Vagina (tissue), 2 donors: ENCODE measurements at regions not wholly inside any gene's neighbourhood (a gene's known extent, or its start where the extent isn't known, plus 50 kb on each side); places are given as distances from the start of the nearest gene placed in this dataset.

Experiments
- DNase-seq, 2 donors: peaks; one replicate each; pipeline ENCODE4 v3.0.0-alpha.2; 2017; ENCODE audit errors: extremely low spot score in 2 of 2
- H3K27ac ChIP-seq: fragments of 200-600 bp; sonication (generic); one replicate; pipeline ENCODE4 v1.5.1; 2019
- H3K27me3 ChIP-seq: fragments of 200-600 bp; sonication (generic); one replicate; pipeline ENCODE4 v1.5.1; 2019
- H3K36me3 ChIP-seq, 2 donors: fragments of 200-600 bp; sonication (generic); one replicate each; pipeline ENCODE4 v1.5.1; 2017 to 2019
- H3K4me1 ChIP-seq: fragments of 200-600 bp; sonication (generic); one replicate; pipeline ENCODE4 v1.5.1; 2019
- H3K4me3 ChIP-seq, 2 donors: fragments of 200-600 bp; sonication (generic); 1 replicate in 1 of 2; 2 replicates in 1 of 2; pipeline ENCODE4 v1.5.1; 2016 to 2019
- H3K9me3 ChIP-seq: fragments of 200-600 bp; sonication (generic); one replicate; pipeline ENCODE4 v1.5.1; 2019
- POLR2A ChIP-seq, 2 donors: fragments of 450-650 bp; IDR thresholded peaks; one replicate each; pipeline ENCODE4 v1.6.1; 2017; ENCODE audit warnings: antibody characterized with exemption in 2 of 2, mild to moderate bottlenecking in 2 of 2, moderate library complexity in 2 of 2
- POLR2AphosphoS5 ChIP-seq, 2 donors: sonication (generic); formaldehyde crosslinking; IDR thresholded peaks; one replicate each; pipeline ENCODE4 v1.9.0; 2017; ENCODE audit warnings: antibody characterized with exemption in 2 of 2, mild to moderate bottlenecking in 2 of 2, low read depth in 1 of 2; ENCODE audit not compliant: insufficient read depth in 1 of 2
- intact Hi-C: fragments of 100-400 bp; cut with DNase I; formaldehyde crosslinking; loops from one replicate; pipeline ENCODE4 v1.15.1; 2023
- TF ChIP-seq, protein P1 (sequence below), 3 experiments: fragments of 450-650 bp in 2 of 3; fragments of 200-600 bp in 1 of 3; sonication (generic) in 1 of 3; IDR thresholded peaks; one replicate each; pipeline ENCODE4 v1.5.1; 2017 to 2019; ENCODE audit warnings: antibody characterized with exemption in 3 of 3, mild to moderate bottlenecking in 2 of 3, moderate library complexity in 2 of 3

DNA sequence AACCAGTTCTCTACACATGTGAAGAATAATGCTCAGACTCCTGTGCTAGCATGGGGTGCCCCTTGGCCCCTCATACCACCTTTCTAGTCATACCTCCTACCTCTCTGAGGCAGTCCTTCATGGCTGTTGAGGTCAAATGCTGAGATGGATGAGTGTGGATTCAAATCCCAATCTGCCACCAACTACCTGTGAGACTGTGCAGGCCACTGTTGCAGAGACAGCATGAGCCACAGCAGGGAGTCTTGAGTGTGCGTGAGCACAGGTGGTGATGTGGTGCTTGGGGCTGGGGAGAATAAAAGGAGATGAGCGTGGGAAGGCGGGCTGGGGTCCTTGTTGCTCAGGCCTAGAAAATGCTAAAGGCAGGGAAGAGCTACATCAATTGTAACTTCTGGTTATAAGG lies 218.0 kb upstream of the E2F8 start:
- DNase-seq: peak; percentile 80 to 91
- Histone ChIP-seq H3K27ac (no peak overlapping the region), H3K27me3 (no peaks in the 10 kb centered on the region), H3K4me3 (no peak overlapping the region), H3K9me3 (no peaks in the 10 kb centered on the region), H3K36me3 (no peaks in the 10 kb centered on the region), H3K4me1 (peaks cover 7% of the 10 kb centered on the region)
- TF ChIP-seq, protein P1, sequence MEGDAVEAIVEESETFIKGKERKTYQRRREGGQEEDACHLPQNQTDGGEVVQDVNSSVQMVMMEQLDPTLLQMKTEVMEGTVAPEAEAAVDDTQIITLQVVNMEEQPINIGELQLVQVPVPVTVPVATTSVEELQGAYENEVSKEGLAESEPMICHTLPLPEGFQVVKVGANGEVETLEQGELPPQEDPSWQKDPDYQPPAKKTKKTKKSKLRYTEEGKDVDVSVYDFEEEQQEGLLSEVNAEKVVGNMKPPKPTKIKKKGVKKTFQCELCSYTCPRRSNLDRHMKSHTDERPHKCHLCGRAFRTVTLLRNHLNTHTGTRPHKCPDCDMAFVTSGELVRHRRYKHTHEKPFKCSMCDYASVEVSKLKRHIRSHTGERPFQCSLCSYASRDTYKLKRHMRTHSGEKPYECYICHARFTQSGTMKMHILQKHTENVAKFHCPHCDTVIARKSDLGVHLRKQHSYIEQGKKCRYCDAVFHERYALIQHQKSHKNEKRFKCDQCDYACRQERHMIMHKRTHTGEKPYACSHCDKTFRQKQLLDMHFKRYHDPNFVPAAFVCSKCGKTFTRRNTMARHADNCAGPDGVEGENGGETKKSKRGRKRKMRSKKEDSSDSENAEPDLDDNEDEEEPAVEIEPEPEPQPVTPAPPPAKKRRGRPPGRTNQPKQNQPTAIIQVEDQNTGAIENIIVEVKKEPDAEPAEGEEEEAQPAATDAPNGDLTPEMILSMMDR (IDR thresholded peaks at IDR 0.05): no peak
- TF ChIP-seq POLR2A (IDR thresholded peaks at IDR 0.05): no peak
- no peak for TF ChIP-seq POLR2AphosphoS5 (IDR thresholded peaks at IDR 0.05; ENCODE audit: insufficient read depth in 1 of 2, low read depth in 1 of 2)
- intact Hi-C loops: no loop called here

DNA sequence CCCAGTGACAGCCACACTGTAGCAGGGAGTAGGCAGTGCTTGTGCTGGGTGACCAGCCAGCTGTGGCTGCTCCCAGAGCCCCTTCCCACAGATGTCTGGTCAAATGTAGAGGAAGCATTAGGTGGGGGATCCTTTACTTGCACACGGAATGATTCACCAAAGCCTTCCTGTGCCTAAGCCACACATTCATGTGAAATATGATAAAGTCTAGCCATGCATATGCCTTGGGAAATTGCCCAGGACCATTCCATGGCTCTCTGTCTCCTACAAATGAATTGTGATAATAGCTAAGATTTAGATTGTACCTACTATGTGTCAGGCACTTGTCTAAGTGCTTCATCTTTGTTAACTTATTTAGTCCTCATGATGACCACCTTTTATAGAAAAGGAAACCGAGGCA lies 217.5 kb upstream of the E2F8 start:
- Histone ChIP-seq H3K27ac (no peak overlapping the region), H3K4me3 (no peak overlapping the region), H3K36me3 (no peaks in the 10 kb centered on the region), H3K27me3 (no peaks in the 10 kb centered on the region), H3K9me3 (no peaks in the 10 kb centered on the region), H3K4me1 (peaks cover 7% of the 10 kb centered on the region)
- TF ChIP-seq POLR2A (IDR thresholded peaks at IDR 0.05) (no peak), POLR2AphosphoS5 (IDR thresholded peaks at IDR 0.05; ENCODE audit: insufficient read depth in 1 of 2, low read depth in 1 of 2) (no peak)
- TF ChIP-seq, protein P1 (IDR thresholded peaks at IDR 0.05): no peak
- intact Hi-C loops: no loop called here
- DNase-seq: no peak

DNA sequence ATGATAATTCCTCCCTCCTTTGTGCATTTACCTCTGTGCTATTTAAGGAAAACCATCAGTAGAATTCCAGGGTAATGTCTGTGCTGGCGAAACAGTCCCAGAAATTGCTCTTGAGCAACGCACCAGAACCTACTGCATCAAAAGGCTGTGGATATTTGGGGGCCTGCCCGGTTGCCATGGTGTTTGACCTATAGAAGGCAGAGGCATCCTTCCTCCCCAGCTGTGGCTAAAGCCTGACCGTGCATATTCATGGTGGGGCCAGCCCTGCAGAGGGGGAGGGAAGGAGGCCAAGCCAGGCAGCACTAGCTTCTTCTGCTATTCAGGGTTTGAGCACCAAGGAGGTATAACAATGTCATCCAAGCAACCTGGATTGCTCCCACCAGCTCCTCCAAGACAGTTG lies 215.0 kb upstream of the E2F8 start:
- TF ChIP-seq, protein P1 (IDR thresholded peaks at IDR 0.05): no peak
- no peak for TF ChIP-seq POLR2AphosphoS5 (IDR thresholded peaks at IDR 0.05; ENCODE audit: insufficient read depth in 1 of 2, low read depth in 1 of 2)
- TF ChIP-seq POLR2A (IDR thresholded peaks at IDR 0.05): no peak
- intact Hi-C loops: no loop called here
- H3K27me3 ChIP-seq: no peaks in the 10 kb centered on the region
- no peak overlapping the region for H3K27ac ChIP-seq
- H3K9me3 ChIP-seq: no peaks in the 10 kb centered on the region
- peak in 1 of 2 donors; percentile 88 for DNase-seq
- no peak overlapping the region for H3K4me3 ChIP-seq
- peaks cover under 1% of the 10 kb centered on the region for H3K4me1 ChIP-seq
- no peaks in the 10 kb centered on the region for H3K36me3 ChIP-seq

DNA sequence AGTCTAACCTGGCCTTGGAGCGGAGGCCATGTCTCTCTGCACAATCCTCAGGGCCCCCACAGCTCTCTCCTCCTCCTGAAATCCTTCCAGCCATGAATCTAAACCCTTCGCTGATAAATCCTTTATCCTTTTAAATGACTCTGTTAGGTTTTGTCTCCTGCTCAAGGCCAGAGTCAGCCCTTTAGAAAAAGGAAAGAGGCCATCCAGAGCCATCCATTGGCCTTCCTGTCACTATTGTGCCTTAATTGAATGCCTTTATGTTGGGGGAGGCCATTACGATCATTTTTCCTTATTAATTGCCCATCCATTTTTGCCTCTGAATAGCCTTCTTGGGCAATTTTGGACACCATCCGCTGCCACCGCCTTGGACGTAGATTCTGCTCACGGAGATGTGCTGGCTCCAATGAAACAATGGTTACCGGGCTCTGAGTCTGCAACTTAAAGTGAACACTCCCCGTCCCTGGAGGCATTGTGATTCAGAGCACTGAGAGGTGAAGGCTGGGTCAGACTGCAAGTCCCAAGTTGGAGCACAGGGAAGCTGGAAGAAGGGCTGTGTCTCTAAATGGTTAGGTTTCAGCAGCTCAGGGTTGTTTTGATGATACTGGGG lies 213.0 kb upstream of the E2F8 start:
- no peak overlapping the region for H3K4me3 ChIP-seq
- no peaks in the 10 kb centered on the region for H3K9me3 ChIP-seq
- H3K36me3 ChIP-seq: no peaks in the 10 kb centered on the region
- DNase-seq: peak in 1 of 2 donors; percentile 19
- H3K27ac ChIP-seq: no peak overlapping the region
- TF ChIP-seq POLR2A (IDR thresholded peaks at IDR 0.05) (no peak), POLR2AphosphoS5 (IDR thresholded peaks at IDR 0.05; ENCODE audit: insufficient read depth in 1 of 2, low read depth in 1 of 2) (no peak)
- TF ChIP-seq, protein P1 (IDR thresholded peaks at IDR 0.05): no peak
- no peaks in the 10 kb centered on the region for H3K4me1 ChIP-seq
- intact Hi-C loops: no loop called here
- H3K27me3 ChIP-seq: no peaks in the 10 kb centered on the region

DNA sequence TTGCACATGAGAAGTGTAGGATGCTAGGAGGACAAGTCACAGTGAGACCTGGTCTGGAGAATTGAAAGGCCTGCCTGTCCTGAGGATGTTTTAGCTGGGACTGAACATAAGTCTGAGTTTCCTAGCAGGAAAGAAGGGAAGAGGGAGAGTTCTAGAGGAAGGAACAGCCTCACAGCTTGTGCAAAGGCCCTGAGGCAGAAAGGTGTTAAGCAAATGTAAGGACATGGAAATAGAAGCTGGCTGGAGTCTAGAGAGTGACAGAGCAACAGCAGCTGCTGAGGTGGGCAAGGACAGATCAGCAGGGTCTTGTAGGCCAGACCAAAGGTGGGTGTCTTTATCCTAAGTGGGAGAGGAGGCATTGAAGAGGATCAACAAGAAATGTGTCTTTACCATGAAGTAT lies 210.9 kb upstream of the E2F8 start:
- no peaks in the 10 kb centered on the region for H3K27me3 ChIP-seq
- intact Hi-C loops: no loop called here
- no peak overlapping the region for H3K4me3 ChIP-seq
- no peak overlapping the region for H3K27ac ChIP-seq
- no peaks in the 10 kb centered on the region for H3K9me3 ChIP-seq
- DNase-seq: peak; percentile 61 to 64
- no peaks in the 10 kb centered on the region for H3K36me3 ChIP-seq
- TF ChIP-seq POLR2A (IDR thresholded peaks at IDR 0.05): no peak
- TF ChIP-seq, protein P1 (IDR thresholded peaks at IDR 0.05): no peak
- no peaks in the 10 kb centered on the region for H3K4me1 ChIP-seq
